Hepatocyte (in vitro differentiated cells): ENCODE measurements at regions not wholly inside any gene's neighbourhood (a gene's known extent, or its start where the extent isn't known, plus 50 kb on each side); places are given as distances from the start of the nearest gene placed in this dataset.

Source experiments
- DNase-seq: peaks from one replicate; pipeline ENCODE4 v3.0.0-alpha.2; 2016; ENCODE audit warnings: low spot score
- H2AFZ ChIP-seq: fragments of 200-600 bp; sonication (generic); 2 replicates; pipeline ENCODE4 v1.6.0; 2016; ENCODE audit warnings: antibody characterized with exemption, mild to moderate bottlenecking
- H3K27ac ChIP-seq: fragments of 200-600 bp; sonication (generic); 2 replicates; pipeline ENCODE4 v1.5.1; 2016; ENCODE audit warnings: mild to moderate bottlenecking
- H3K27me3 ChIP-seq: fragments of 200-600 bp; sonication (generic); 2 replicates; pipeline ENCODE4 v1.6.1; 2016
- H3K36me3 ChIP-seq: fragments of 200-600 bp; sonication (generic); replicated peaks from 2 replicates; pipeline ENCODE4 v1.5.1; 2016; ENCODE audit warnings: low read depth; ENCODE audit not compliant: insufficient read depth
- H3K4me1 ChIP-seq: fragments of 200-600 bp; sonication (generic); 2 replicates; pipeline ENCODE4 v1.5.1; 2016; ENCODE audit warnings: mild to moderate bottlenecking, moderate library complexity; ENCODE audit not compliant: insufficient read depth
- H3K4me2 ChIP-seq: fragments of 200-600 bp; sonication (generic); 2 replicates; pipeline ENCODE4 v1.6.0; 2016
- H3K4me3 ChIP-seq: fragments of 200-600 bp; sonication (generic); 2 replicates; pipeline ENCODE4 v1.5.1; 2016; ENCODE audit warnings: mild to moderate bottlenecking
- H3K79me2 ChIP-seq: fragments of 200-600 bp; sonication (generic); 2 replicates; pipeline ENCODE4 v1.6.0; 2017; ENCODE audit warnings: mild to moderate bottlenecking
- H3K9me2 ChIP-seq: fragments of 200-600 bp; sonication (generic); replicated peaks from 2 replicates; pipeline ENCODE4 v1.6.0; 2017; ENCODE audit warnings: mild to moderate bottlenecking; ENCODE audit not compliant: insufficient read depth
- H3K9me3 ChIP-seq: fragments of 200-600 bp; sonication (generic); 2 replicates; pipeline ENCODE4 v1.5.1; 2016; ENCODE audit warnings: low read depth, mild to moderate bottlenecking
- H4K20me1 ChIP-seq: fragments of 200-600 bp; sonication (generic); 2 replicates; pipeline ENCODE4 v1.6.0; 2016; ENCODE audit warnings: mild to moderate bottlenecking; ENCODE audit not compliant: insufficient read depth, poor library complexity, severe bottlenecking
- CTCF ChIP-seq: fragments of 200-600 bp; sonication (generic); IDR thresholded peaks from 2 replicates; pipeline ENCODE4 v1.5.1; 2016; ENCODE audit warnings: antibody characterized with exemption, mild to moderate bottlenecking; ENCODE audit not compliant: poor library complexity
- EZH2 ChIP-seq: fragments of 200-600 bp; sonication (generic); IDR thresholded peaks from 2 replicates; pipeline ENCODE4 v1.6.1; 2016; ENCODE audit warnings: antibody characterized with exemption, mild to moderate bottlenecking, borderline replicate concordance
- EZH2phosphoT487 ChIP-seq: fragments of 200-600 bp; sonication (generic); IDR thresholded peaks from one replicate; pipeline ENCODE4 v1.6.1; 2018; ENCODE audit warnings: antibody characterized with exemption, mild to moderate bottlenecking, low read depth, moderate library complexity; ENCODE audit not compliant: unreplicated experiment, severe bottlenecking
- WGBS: methylation state at CpG from one replicate; pipeline ENCODE4 v1.1.6; 2016; ENCODE audit warnings: low lambda C conversion rate; ENCODE audit errors: missing lambda C conversion rate; 5-methylcytosine and 5-hydroxymethylcytosine counted together

GRCh38 chr9:87795178-87795577 lies 69.3 kb downstream of the CTSL start:
- Histone ChIP-seq H4K20me1 (no peaks in the 10 kb centered on the region), H3K27me3 (no peaks in the 10 kb centered on the region), H3K36me3 (no peaks in the 10 kb centered on the region), H3K4me2 (no peak overlapping the region), H3K79me2 (no peaks in the 10 kb centered on the region), H3K4me1 (peaks cover 13% of the 10 kb centered on the region), H3K9me2 (no peaks in the 10 kb centered on the region), H3K27ac (no peak overlapping the region), H2AFZ (no peak overlapping the region), H3K4me3 (no peak overlapping the region), H3K9me3 (no peaks in the 10 kb centered on the region)
- no peak for DNase-seq
- TF ChIP-seq EZH2 (no peak), CTCF (no peak)
- WGBS = 35% methylated on average over 4 of the region's 4 CpGs

- H3K4me2 ChIP-seq = no peak overlapping the region
- no peak for TF ChIP-seq EZH2phosphoT487
- TF ChIP-seq EZH2 = no peak
- no peak for TF ChIP-seq CTCF
- H3K4me1 ChIP-seq = peaks cover 13% of the 10 kb centered on the region
- no peaks in the 10 kb centered on the region for H4K20me1 ChIP-seq
- no peak overlapping the region for H3K4me3 ChIP-seq
- no peaks in the 10 kb centered on the region for H3K36me3 ChIP-seq
- no peaks in the 10 kb centered on the region for H3K79me2 ChIP-seq
- no peaks in the 10 kb centered on the region for H3K9me2 ChIP-seq
- no peaks in the 10 kb centered on the region for H3K27me3 ChIP-seq
- WGBS = 87% methylated on average over 2 of the region's 2 CpGs
- H2AFZ ChIP-seq = no peak overlapping the region
- no peak overlapping the region for H3K27ac ChIP-seq
- H3K9me3 ChIP-seq = no peaks in the 10 kb centered on the region
- no peak for DNase-seq
These were observed 70.3 kb downstream of the CTSL start for GRCh38 chr9:87796196-87796595.

DNA sequence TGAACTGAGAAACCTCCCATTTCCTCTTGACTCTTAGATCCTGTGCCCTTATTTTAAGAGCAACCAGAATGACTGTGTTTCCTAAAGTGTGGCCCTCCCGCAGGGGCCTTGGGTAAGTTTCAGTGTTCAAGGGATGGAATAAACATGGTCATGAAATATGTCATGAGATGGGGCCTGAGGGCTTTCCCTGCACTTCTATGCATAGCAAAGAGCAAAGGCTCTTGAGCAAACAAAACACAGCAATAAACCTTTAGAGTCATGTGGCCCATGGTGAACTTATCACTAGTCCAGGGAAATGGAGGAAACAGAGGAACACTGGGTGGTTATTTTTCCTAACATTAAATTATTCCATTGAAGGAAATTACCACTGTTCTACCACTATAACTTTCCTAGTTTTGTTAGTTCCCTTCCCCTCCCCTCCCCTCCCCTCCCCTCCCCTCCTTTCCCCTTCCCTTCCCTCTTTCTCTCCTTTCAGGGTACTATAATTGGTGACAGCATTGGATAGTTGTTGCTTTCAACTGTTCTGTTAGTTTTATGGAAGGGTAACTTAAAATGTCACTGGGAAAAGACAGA lies 72.4 kb downstream of the CTSL start:
- no peak overlapping the region for H3K4me2 ChIP-seq
- no peak overlapping the region for H3K4me3 ChIP-seq
- peak; percentile 59 for DNase-seq
- H2AFZ ChIP-seq = no peak overlapping the region
- H3K79me2 ChIP-seq = no peaks in the 10 kb centered on the region
- 71% methylated on average over 1 of the region's 1 CpG for WGBS
- H3K4me1 ChIP-seq = peaks cover 7% of the 10 kb centered on the region
- no peaks in the 10 kb centered on the region for H3K9me3 ChIP-seq
- H3K9me2 ChIP-seq = no peaks in the 10 kb centered on the region
- no peaks in the 10 kb centered on the region for H3K36me3 ChIP-seq
- no peaks in the 10 kb centered on the region for H4K20me1 ChIP-seq
- no peaks in the 10 kb centered on the region for H3K27me3 ChIP-seq
- H3K27ac ChIP-seq = peak overlapping the region; percentile 82
- TF ChIP-seq EZH2 (no peak), EZH2phosphoT487 (no peak), CTCF (no peak)

DNA sequence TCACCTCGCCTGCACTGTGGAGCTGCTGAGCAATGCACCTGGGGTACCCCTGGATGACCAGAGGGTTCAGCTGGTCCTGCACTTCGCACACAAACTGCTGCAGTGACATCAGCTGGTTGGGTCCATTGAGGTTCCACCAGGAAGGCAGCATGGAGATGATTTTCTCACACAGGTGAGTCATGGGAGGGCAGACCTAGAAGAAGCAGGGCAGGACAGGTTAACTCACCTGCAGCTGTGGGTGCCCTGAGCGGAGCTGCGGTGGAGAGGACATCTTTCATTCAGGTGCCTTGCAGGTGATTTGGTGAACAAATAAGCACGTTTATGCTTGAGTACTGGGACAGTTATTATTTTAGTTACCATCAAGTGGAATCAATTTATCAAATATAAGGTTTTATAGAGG lies 73.6 kb downstream of the CTSL start:
- peaks cover 7% of the 10 kb centered on the region for H3K4me1 ChIP-seq
- H3K9me2 ChIP-seq = no peaks in the 10 kb centered on the region
- no peak overlapping the region for H3K27ac ChIP-seq
- H3K9me3 ChIP-seq = no peaks in the 10 kb centered on the region
- no peak overlapping the region for H3K4me2 ChIP-seq
- DNase-seq = no peak
- no peaks in the 10 kb centered on the region for H4K20me1 ChIP-seq
- no peak overlapping the region for H2AFZ ChIP-seq
- H3K36me3 ChIP-seq = no peaks in the 10 kb centered on the region
- 86% methylated on average over 5 of the region's 5 CpGs for WGBS
- no peak overlapping the region for H3K4me3 ChIP-seq
- no peaks in the 10 kb centered on the region for H3K79me2 ChIP-seq
- no peaks in the 10 kb centered on the region for H3K27me3 ChIP-seq
- TF ChIP-seq CTCF = no peak
- TF ChIP-seq EZH2 = no peak
- no peak for TF ChIP-seq EZH2phosphoT487
